Right lobe of liver (tissue), 4 donors: ENCODE measurements at regions not wholly inside any gene's neighbourhood (a gene's known extent, or its start where the extent isn't known, plus 50 kb on each side); places are given as distances from the start of the nearest gene placed in this dataset.

ENCODE experiments used
- CTCF ChIP-seq, 4 donors: fragments of 200-600 bp in 3 of 4; fragments of 450-650 bp in 1 of 4; IDR thresholded peaks; one replicate each; pipeline versions ENCODE4 v1.5.1 to v1.8.0; 2016 to 2022; ENCODE audit warnings: antibody characterized with exemption in 4 of 4, mild to moderate bottlenecking in 2 of 4
- POLR2A ChIP-seq: fragments of 450-650 bp; IDR thresholded peaks from one replicate; pipeline ENCODE4 v1.6.1; 2017; ENCODE audit warnings: antibody characterized with exemption, mild to moderate bottlenecking
- donor health status: DM: no; HTN: no; CAD: no.
- donor health status: DM: no; HTN: no; CAD: no.
- donor health status: DM: no; HTN: yes; CAD: no.

- TF ChIP-seq POLR2A (no peak), CTCF (IDR thresholded peaks at IDR 0.05) (no peak)
These were observed 1141.3 kb upstream of the PCDH20 start for GRCh38 chr13:62556978-62557377.
